Inferior parietal cortex (tissue), 1 donor: ENCODE measurements at regions not wholly inside any gene's neighbourhood (a gene's known extent, or its start where the extent isn't known, plus 50 kb on each side); places are given as distances from the start of the nearest gene placed in this dataset.

ENCODE experiments used
- DNase-seq: peaks from one replicate; pipeline ENCODE4 v3.0.0-alpha.2; 2016; ENCODE audit errors: extremely low spot score

- DNase-seq, result no peak
Observed at GRCh38 chr11:45554230-45554967, 111.0 kb downstream of the CHST1 start.

- DNase-seq, result no peak
Observed at GRCh38 chr11:45553383-45553936, 112.0 kb downstream of the CHST1 start.

GRCh38 chr11:45551191-45551713 lies 114.2 kb downstream of the CHST1 start:
- DNase-seq, result no peak

GRCh38 chr11:45549257-45549656 lies 116.2 kb downstream of the CHST1 start:
- DNase-seq, result no peak

DNA sequence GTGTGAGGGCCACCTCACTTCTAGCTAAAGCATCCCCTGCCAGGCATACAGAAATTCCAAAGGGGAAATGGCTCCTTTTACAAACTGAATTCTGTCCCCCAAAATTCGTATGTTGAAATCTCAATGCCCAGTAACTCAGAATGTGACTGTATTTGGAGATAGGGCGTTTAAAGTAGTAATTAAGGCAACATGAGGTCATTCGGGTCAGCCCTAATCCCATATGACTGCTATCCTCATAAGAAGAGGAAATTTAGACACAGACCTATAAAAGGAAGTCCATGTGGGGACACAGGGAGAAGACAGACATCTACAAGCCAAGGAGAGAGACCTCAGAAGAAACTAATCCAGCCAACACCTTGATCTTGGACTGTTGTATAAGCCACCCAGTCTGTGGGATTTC lies 119.1 kb downstream of the CHST1 start:
- DNase-seq, result no peak

- no peak for DNase-seq
Observed at GRCh38 chr11:45544826-45545225, 120.6 kb downstream of the CHST1 start.

DNA sequence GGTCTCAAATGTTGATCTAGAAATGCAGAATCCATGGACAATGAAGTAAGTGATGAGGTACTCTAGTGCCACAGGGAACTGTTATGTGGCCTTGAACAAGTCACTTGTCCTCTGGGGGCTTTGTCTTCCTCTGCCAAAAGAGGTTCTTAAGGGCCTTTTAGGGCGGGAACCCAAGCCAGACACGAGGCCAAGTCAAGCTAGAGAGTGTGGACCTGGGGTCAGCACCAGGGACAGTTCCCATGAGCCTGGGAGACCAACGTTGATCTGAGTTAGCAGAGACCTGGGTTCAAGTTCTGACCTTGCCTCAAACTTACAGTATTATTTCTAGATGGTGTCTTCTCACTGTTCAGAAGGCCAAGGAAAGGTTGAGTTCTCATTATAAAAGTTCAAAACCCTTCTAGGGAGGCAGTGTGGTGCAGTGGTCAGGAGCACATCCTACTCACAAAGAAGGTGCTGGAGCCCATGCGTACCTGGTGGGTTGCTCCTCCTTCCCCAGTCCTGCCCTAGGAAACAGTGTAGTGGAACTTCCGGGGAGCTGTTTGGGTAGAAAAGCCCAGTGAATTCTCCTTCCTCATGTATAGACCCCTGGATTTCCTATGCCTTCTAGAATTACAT lies 121.5 kb downstream of the CHST1 start:
- DNase-seq, result no peak

DNA sequence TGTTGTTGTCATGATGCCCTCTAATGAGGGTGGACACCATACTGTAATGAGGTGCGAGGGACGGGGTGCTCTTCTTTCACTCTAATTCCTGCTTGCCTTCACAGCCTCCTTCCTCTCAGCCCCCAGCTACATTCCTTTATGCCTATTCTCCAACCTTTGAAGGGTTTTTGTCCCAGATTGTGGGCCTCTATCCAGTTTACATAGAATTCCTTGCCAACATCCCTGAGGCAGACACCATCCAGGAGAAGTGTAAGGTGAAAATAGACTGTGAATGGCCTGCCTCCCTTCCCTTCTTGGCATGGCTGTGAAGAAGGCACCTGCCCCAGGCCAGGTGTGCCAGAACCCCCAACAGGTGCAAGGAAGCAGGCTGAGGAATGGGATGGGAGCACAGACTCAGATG lies 122.3 kb downstream of the CHST1 start:
- no peak for DNase-seq

DNA sequence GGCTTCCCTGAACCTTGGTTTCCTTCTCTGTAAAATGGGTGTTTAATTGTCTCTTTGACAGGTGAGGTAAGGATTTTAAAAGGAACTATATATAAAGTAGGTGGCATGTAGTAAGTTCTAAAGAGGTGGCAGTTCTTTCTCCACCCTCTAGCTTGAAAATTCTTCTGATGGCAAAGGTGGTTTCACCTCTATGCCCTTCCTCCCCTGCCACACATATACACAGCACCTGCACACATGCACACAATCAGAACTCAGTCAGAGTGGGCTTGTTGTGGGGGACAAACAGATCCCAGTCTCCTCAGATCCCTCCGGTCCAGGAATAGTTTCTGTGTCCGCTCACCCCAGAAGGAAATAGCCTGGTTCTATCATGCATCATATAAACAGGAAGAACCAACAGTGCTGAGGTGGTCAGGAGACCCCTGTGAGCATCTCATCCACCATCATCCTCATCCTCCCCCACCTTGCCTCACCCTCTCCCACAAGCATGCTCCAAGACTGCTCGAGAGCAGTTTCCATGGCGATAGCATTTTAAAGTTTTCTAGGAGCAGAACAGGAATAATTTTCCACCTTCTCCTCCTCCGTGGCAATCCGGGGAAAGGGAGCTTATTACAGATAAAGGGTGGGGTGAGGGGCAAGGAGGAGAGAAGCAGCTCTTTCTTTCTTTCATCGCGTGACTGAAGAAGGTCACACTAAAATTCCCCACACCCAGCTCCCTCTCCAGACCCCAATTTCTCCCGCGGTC lies 123.6 kb downstream of the CHST1 start:
- DNase-seq, result no peak

GRCh38 chr11:45538939-45539338 lies 126.5 kb downstream of the CHST1 start:
- peak; percentile 45 for DNase-seq

- DNase-seq, result peak; percentile 61
Observed at GRCh38 chr11:45538363-45538762, 127.1 kb downstream of the CHST1 start.

DNA sequence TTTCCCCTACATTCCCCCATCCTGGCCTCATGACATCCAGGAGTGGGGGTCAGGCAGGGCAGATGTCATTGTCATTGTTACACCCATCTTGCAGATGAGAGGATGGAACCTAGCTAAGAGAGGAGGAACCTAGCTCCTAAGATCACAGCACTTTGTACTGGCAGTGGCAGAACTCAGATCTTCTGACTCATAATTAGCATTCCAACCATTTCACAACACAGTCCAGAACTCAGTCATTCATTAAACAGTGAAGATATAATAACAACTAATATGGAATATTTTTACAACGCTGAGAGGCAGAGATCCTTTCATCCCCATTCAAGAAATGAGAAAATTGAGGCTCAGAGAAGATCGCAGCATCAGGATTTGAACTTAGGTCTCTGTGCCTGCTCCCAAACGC lies 127.8 kb downstream of the CHST1 start:
- no peak for DNase-seq

GRCh38 chr11:45535033-45535432 lies 130.4 kb downstream of the CHST1 start:
- DNase-seq, result no peak

- DNase-seq, result no peak
Observed at GRCh38 chr11:45534132-45534531, 131.3 kb downstream of the CHST1 start.

- DNase-seq, result no peak
Observed at GRCh38 chr11:45532546-45532945, 132.9 kb downstream of the CHST1 start.

DNA sequence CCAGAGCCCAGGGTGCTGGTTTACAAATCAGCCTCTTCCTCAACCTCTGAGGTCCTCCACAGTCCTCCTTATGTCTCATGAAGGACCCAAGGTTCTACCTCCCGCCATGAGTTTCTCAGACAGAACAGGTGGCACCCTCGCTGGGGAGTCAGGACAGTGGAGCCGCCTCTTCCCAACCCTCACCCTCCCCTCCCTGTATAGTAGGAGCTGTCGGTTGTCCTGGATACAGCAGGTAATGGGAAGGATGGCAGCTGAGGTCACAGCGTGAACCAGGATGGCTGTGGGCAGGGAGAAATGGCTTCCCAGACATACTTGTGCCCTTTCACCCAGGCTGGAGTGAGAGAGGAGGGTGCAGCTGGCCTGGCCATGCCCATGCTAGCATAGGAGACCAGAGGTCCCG lies 134.6 kb downstream of the CHST1 start:
- no peak for DNase-seq

DNA sequence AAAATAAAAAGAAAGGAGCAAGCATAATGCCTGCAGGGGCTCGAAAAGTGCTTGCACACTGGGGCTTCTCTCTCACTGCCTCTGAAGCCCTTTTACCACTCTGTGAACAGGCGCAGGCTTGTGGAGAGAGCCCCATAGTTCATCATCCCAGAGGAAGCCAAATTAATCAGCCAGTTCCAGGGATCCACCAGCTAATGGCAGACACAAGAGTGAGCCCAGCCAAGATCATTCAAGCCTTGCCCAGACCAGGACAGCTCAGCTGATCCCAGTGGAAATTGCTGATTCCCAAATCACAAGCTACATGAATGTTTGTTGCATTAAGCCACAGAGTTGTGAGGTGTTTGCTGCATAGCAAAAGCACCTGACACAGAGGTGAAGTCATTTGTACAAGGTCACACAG lies 135.3 kb downstream of the CHST1 start:
- DNase-seq, result no peak

- DNase-seq, result no peak
Observed at GRCh38 chr11:45528435-45528834, 137.0 kb downstream of the CHST1 start.

DNA sequence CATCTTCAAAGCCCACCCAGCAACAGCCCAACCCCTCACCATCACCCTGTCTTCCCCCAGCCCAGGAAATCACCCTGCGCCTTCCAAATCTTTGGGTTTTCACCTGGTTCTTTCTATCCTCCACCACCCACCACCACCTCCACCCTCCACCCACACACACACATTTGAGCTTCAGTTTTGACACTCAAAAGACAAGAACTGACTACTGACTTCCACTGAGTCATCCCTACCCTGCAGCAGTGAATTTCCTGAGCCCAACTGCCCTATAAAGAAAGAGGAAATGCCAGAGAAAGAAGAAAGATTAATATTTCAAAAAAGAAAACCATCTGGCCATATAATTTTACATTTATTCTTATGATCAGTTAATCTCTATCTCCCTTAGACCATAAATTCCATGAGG lies 137.5 kb downstream of the CHST1 start:
- DNase-seq, result no peak

GRCh38 chr11:45525393-45525792 lies 140.0 kb downstream of the CHST1 start:
- DNase-seq, result no peak

DNA sequence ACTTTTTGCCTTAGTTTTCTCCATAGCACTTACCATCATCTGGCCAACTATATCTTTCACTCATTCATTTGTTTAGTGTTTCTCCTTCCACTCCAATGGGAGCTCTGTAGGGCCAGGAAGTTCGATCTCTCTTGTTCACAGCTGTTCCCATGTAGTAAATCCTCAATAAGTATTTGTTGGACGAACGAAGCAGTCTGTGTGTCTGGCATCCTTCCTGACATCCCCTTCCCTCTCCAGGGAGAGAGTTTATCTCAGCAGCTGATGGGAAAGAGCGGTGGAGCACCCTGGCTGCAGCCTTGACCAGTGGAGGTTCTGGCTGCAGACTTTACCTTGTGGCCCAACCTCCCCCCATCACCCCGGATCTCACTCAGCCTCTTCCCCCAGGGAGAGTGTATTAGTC lies 141.7 kb downstream of the CHST1 start:
- DNase-seq, result no peak

GRCh38 chr11:45518833-45519535 lies 146.4 kb downstream of the CHST1 start:
- no peak for DNase-seq
